OCI-LY7 (cell line): ENCODE measurements at regions not wholly inside any gene's neighbourhood (a gene's known extent, or its start where the extent isn't known, plus 50 kb on each side); places are given as distances from the start of the nearest gene placed in this dataset.

ENCODE experiments used
- CTCF ChIP-seq: fragments of 200-600 bp; sonication (generic); conservative IDR thresholded peaks from 2 replicates; pipeline ENCODE4 v1.5.1; 2014; ENCODE audit warnings: mild to moderate bottlenecking, antibody characterized with exemption, low read length, moderate library complexity, mixed read lengths
- EZH2phosphoT487 ChIP-seq: fragments of 200-600 bp; sonication (generic); IDR thresholded peaks from 2 replicates; pipeline ENCODE4 v1.6.1; 2018; ENCODE audit warnings: low read depth, borderline replicate concordance, mild to moderate bottlenecking, mixed run types, antibody characterized with exemption, low read length, moderate library complexity, mixed read lengths

GRCh38 chr12:40598073-40598472 is 94.2 kb upstream of the CNTN1 start:
- TF ChIP-seq CTCF (no peak), EZH2phosphoT487 (no peak)
